ENCODE measurements at regions not wholly inside any gene's neighbourhood (a gene's known extent, or its start where the extent isn't known, plus 50 kb on each side); places are given as distances from the start of the nearest gene placed in this dataset.

DNA sequence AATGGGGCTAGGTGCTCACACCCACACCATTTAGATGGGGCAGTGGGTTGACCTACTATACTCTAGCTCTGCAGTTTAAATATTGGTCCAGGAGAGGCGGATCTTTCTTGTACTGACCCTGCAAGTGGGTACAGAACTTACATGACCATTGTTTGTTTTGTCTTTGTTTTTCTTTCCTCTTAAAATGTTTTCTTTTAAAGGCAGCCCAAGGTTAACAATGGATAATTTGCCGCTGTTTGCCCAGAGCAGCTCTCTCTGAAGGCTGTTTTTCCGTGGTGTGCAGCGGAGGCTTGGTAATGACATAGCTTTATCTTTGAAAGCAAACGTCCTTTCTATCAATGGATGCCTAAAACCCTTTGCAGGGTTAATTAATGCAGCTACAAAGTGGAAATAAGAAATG, 133.3 kb upstream of the MEX3C start:
- Histone ChIP-seq H3K36me3 (ENCODE audit: control insufficient read depth, insufficient read depth, low read length) (no peaks in the 10 kb centered on the region), H3K27me3 (ENCODE audit: control insufficient read depth, insufficient read depth, low read length) (no peaks in the 10 kb centered on the region), H3K4me3 (ENCODE audit: low read depth, low read length) (no peak overlapping the region)
- DNase-seq (ENCODE audit: low read depth) = no peak
- TF ChIP-seq, protein P1, sequence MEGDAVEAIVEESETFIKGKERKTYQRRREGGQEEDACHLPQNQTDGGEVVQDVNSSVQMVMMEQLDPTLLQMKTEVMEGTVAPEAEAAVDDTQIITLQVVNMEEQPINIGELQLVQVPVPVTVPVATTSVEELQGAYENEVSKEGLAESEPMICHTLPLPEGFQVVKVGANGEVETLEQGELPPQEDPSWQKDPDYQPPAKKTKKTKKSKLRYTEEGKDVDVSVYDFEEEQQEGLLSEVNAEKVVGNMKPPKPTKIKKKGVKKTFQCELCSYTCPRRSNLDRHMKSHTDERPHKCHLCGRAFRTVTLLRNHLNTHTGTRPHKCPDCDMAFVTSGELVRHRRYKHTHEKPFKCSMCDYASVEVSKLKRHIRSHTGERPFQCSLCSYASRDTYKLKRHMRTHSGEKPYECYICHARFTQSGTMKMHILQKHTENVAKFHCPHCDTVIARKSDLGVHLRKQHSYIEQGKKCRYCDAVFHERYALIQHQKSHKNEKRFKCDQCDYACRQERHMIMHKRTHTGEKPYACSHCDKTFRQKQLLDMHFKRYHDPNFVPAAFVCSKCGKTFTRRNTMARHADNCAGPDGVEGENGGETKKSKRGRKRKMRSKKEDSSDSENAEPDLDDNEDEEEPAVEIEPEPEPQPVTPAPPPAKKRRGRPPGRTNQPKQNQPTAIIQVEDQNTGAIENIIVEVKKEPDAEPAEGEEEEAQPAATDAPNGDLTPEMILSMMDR (IDR thresholded peaks at IDR 0.05; ENCODE audit: insufficient read depth, low read length, poor library complexity, severe bottlenecking) = no peak

DNA sequence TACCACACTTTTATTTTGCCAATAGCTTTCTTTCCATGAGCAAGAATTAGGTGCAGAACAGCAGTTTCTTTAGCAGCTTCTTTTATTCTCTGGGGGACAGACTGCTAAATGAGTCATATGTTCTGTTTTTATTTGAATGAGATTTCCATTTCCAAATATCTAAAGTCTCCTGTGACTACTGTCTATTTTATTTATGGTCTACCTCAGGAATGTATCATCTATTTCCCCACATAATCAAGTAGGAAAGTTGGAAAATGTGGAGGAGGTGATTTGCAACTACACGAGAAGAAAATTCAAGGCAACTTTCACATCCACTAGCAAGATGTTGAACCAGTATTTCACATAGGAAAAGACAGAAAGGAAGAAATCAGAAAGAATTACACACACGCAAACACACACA, 139.9 kb upstream of the MEX3C start:
- TF ChIP-seq, protein P1 (IDR thresholded peaks at IDR 0.05; ENCODE audit: insufficient read depth, low read length, poor library complexity, severe bottlenecking) = no peak
- Histone ChIP-seq H3K36me3 (ENCODE audit: control insufficient read depth, insufficient read depth, low read length) (no peaks in the 10 kb centered on the region), H3K27me3 (ENCODE audit: control insufficient read depth, insufficient read depth, low read length) (no peaks in the 10 kb centered on the region), H3K4me3 (ENCODE audit: low read depth, low read length) (no peak overlapping the region)
- DNase-seq (ENCODE audit: low read depth) = no peak

DNA sequence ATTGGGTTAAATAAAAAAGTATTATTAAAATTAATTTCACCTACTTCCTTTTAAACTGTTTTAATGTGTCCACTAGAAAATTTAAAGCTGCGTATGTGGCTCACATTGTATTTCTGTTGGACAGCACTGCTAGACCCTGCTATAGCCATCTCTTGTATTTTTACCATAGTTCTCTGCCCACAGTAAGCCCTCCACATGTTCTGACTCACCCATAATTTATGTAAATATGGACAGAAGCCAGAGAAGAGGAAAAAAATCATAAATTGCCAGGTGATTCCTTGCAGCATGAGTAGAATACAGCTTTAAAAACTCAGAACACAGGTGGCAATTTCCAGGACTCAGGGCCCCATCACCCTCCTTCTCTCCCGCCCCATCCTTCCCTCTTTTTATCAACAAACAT, 142.4 kb upstream of the MEX3C start:
- no peak for DNase-seq (ENCODE audit: low read depth)
- Histone ChIP-seq H3K27me3 (ENCODE audit: control insufficient read depth, insufficient read depth, low read length) (no peaks in the 10 kb centered on the region), H3K36me3 (ENCODE audit: control insufficient read depth, insufficient read depth, low read length) (no peaks in the 10 kb centered on the region), H3K4me3 (ENCODE audit: low read depth, low read length) (no peak overlapping the region)
- TF ChIP-seq, protein P1 (IDR thresholded peaks at IDR 0.05; ENCODE audit: insufficient read depth, low read length, poor library complexity, severe bottlenecking) = no peak

DNA sequence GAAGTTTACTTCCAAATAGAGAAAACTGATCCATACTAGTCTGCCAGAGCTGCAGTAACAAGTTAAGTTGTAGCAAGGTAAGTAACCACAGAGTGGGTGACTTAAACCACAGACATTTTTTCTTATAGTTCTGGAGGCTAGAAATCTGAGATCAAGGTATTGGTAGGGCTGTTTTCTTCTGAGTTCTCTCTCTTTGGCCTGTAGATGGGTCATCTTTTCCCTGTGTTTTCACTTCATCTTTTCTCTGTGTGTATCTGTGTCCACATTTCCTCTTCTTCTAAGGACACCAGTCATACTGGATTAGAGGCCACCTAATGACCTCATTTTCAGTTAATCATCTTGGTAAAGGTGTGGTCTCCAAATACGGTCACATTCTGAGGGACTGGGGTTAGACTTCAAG, 142.9 kb upstream of the MEX3C start:
- no peak for DNase-seq (ENCODE audit: low read depth)
- Histone ChIP-seq H3K27me3 (ENCODE audit: control insufficient read depth, insufficient read depth, low read length) (no peaks in the 10 kb centered on the region), H3K4me3 (ENCODE audit: low read depth, low read length) (no peak overlapping the region), H3K36me3 (ENCODE audit: control insufficient read depth, insufficient read depth, low read length) (no peaks in the 10 kb centered on the region)
- TF ChIP-seq, protein P1 (IDR thresholded peaks at IDR 0.05; ENCODE audit: insufficient read depth, low read length, poor library complexity, severe bottlenecking) = no peak

DNA sequence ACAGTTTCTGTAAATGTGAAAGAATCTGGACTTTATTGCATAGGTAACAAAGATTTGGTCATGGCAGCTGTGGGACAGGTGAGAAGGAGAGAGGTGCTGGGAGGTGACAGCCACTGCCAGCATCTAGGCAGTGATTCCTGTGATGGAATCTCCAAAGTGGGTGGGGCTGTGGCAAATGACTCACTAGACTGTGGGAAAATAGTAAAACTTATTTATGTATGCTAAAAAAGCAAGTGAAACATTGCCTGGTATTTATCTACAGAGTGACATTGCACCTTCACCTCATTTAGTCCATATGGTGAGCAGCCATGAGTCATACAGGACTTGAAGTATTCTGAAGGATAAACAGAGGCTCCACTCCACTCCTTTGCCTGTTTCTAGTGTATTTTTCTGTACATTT, 145.3 kb upstream of the MEX3C start:
- peak; percentile 56 for DNase-seq (ENCODE audit: low read depth)

DNA sequence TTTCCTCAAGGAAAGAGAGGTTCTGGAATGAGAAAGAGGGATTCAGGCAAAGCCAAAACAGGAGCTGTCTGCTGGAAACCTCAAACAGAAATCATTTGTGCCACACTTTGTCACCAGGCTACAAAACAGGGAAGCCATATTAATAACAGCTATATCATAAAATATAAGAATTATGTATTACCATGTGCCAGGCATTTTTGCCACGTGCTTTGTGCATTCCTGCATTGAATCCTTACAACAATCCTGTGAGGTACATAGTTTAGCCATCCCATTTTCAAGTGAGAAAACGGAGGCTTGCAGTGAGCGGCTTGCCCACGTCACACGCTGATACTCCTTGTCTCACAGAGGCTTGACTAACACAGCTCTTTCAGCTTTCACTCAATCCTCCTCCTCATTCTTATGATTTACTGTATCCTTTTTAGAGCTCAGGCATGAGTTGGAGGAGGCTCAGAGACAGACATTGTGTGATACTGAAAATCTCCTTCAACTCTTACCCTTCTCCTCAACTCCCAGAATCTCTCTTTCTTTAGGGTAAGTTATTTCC, 148.4 kb upstream of the MEX3C start:
- no peak for DNase-seq (ENCODE audit: low read depth)
- Histone ChIP-seq H3K36me3 (ENCODE audit: control insufficient read depth, insufficient read depth, low read length) (no peaks in the 10 kb centered on the region), H3K4me3 (ENCODE audit: low read depth, low read length) (no peak overlapping the region), H3K27me3 (ENCODE audit: control insufficient read depth, insufficient read depth, low read length) (no peaks in the 10 kb centered on the region)
- TF ChIP-seq, protein P1 (IDR thresholded peaks at IDR 0.05; ENCODE audit: insufficient read depth, low read length, poor library complexity, severe bottlenecking) = no peak

More for the DNA sequence above, 145.3 kb upstream of the MEX3C start:
- TF ChIP-seq, protein P1 (IDR thresholded peaks at IDR 0.05; ENCODE audit: insufficient read depth, low read length, poor library complexity, severe bottlenecking) = no peak
- Histone ChIP-seq H3K36me3 (ENCODE audit: control insufficient read depth, insufficient read depth, low read length) (no peaks in the 10 kb centered on the region), H3K4me3 (ENCODE audit: low read depth, low read length) (no peak overlapping the region), H3K27me3 (ENCODE audit: control insufficient read depth, insufficient read depth, low read length) (no peaks in the 10 kb centered on the region)

All from kidney epithelial cell (primary cell).